ENCODE measurements at regions not wholly inside any gene's neighbourhood (a gene's known extent, or its start where the extent isn't known, plus 50 kb on each side); places are given as distances from the start of the nearest gene placed in this dataset.

- no peak for TF ChIP-seq CTCF (conservative IDR thresholded peaks at IDR 0.05; ENCODE audit: low read length)
- no peak for TF ChIP-seq EZH2phosphoT487 (IDR thresholded peaks at IDR 0.05; ENCODE audit: borderline replicate concordance)
These were observed 289.6 kb downstream of the TCERG1L start for GRCh38 chr10:131021969-131022368.
